ENCODE measurements at regions not wholly inside any gene's neighbourhood (a gene's known extent, or its start where the extent isn't known, plus 50 kb on each side); places are given as distances from the start of the nearest gene placed in this dataset.
A peak's percentile ranks its signal among the peaks of the same experiment; 100 is the strongest.

DNA sequence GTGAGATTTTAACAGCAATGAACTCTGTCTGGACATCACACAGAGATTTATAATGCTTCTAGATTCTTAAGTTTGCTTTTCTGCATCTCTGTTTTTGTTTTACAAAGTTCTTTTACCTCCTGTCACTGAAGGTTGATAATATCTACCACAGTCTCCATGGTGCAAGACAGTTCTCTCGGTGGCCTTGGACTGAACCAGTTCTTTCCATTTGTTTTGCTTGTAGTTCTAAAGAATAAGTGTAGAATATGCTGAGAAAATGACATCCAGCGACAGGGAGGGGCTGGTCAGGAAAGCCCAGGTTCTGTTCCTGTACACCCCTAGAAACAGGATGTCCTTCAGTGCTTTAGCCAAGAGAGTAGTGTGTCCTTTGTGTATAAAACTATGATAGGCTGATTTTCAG is 1079.5 kb upstream of the INTU start:
- no peak for DNase-seq

DNA sequence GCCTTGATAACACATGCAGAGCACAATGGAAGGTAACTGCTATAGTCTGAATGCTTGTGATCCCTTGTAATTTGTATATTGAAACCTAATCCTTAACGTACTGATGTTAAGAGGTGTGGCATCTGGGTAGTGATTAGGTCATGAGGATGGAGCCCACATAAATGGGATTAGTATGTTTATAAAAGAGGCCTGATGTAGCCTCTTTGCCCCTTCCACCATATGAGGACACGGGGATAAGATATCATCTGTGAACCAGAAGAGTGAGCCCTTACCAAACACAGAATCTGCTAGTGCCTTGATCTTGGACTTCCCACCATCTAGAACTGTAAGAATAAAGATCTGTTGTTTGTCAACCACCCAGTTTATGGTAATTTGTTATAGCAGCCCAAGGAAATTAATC is 1074.2 kb upstream of the INTU start:
- DNase-seq, result no peak

DNA sequence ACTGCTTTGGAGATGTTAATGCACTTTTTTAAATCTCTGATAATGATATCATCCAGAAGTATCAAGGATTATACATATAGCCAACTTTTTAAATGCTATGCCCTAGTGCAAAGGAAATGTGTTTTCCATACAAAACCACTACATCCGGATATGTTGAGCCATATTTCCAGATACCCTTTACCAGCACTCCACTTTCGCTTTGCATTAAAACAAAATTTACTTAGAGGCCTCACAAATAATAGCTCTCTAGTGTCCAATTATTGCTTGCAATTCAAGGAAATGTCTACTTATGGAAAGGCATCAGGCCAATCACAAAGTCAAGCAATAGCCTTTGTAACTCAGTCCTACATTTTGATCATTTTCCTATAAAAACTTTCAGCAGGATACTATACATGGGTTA is 1072.8 kb upstream of the INTU start:
- DNase-seq, result no peak

DNA sequence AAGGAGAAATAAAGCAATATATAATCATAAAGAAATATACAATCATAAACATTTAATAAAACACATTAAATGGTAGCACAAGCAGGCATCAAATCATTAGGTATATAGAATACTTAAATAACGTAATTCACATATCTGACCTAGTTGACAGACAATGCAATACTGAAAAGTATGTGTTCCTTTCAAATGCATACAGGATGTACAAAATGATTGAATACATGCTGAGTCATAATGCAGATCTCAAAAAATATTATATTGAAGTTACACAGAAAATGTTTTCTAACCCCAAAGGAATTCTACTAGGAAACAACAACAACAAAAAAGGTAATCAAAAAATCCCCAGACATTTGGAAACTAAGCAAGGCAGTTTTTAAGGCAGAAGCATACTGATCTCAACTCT is 1072.0 kb upstream of the INTU start:
- DNase-seq, result no peak

DNA sequence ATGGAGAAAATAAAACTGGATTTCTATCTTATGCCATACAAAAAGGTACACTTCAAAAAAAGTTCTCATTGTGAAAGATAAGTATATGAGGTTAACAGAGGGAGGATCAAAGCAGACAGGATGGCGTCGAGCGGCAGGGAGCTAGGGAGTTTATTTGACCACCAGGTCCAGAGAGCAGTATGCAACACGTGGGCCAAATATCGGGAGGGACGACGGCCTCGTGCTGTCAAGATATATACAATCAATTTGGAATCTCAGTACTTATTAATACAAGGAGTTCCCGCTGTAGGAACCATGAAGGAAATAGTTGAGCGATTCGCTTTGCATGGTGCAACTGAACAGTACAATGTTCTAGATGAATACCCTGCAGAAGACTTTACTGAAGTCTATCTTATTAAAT is 1069.4 kb upstream of the INTU start:
- no peak for DNase-seq

DNA sequence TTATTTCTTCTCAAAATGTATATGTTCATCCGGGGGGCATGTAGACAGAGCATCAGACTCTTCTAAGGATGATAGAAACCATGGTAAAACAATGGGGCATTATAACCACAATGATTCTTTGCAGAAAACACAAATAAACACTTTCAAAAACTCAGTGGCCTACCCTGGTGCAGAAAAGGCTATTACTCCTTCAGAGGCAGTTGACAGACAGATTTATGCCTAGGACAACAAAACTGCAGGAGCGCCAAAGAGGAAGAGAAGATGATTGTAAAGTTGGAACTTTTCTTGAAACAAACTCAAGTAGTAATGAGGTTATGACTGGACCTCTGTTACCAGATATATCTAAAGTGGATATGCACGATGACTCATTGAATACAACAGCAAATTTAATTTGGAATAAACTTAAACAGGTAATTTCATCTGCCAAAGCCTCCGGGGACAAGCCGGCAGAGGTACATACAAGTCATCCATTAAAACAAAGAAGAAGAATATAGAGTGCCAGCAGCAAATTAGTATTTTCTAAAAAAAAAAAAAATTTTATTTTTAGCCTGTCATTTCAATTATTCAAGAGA is 1068.4 kb upstream of the INTU start:
- DNase-seq, result no peak

DNA sequence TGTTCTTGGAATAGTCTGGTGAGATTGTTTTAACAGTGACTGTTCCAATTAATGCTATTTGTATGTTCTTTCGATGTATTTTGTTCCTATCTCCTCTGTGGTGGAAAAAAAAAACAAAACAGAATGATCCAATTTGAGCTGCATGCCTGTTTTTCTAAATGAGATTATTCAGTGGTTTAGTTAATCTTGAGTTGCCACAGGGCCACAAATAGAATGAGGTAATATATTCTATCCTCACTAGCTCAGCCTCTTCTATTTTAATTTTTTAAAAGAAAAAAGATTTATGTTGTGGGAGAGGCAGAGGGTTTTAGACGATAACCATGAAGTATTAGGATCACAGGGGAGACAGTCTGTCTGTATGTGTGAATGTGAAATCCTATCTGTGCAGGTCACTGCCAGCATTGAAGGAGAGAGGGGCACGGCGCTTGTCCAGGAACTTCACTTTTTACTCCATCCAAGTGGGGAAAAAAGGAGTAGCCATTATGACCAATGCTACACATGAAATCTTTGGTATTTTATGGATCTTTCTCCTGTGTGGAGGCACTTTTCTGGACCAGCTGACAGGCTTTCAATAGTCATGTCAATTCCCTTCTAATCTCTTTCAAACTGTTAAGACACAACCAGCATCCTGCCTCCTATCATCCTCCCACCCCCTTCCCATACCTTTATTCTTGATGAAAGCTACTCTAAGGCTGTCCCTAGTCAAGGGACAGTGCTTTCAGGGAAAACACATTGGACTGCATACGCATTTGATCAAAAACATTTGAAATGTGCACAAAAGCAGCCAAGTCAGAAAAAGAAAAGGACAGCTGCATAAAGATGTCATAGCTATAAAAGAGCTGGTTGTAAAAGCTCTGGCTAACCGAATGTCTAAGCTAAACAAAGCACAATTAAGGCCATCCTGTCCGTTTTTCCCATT is 1063.8 kb upstream of the INTU start:
- DNase-seq, result no peak

DNA sequence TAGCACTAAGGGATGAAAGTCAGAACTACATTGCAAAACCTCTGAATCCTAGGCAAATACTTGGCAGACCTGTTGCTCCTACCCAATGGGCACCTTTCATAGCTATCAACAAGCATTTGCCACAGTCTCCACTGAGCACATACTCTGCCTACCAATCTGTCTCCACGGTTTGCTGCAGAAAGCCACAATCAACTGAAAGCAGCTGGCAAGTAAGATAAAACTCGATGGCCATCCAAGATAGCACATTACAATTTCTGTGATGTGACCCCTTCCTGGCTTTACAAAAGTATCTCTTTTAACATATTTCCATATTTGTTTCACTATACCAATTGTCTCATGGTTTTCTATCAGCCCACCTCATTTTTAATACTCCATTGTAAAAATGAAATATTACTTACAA is 1060.5 kb upstream of the INTU start:
- DNase-seq, result no peak

DNA sequence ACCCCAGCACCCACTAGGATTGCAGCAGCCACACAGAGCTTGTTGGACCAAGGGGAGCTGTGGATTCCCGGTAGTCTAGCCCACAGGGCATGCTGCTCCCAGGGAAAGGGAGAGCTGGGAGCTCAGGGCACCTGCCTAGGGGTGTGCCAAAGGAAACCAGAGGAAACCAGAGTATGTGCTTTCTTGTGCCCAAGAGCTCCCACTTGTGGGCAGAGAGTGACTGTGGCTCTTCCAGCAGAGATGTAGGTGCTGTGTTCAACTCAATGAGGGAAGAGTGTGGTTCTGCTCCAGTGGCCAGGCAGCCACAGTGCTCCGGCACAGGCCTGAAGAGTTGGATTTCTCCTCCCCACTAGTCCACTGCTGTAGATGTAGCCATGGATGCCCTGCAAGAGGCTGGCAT is 1050.0 kb upstream of the INTU start:
- no peak for DNase-seq

DNA sequence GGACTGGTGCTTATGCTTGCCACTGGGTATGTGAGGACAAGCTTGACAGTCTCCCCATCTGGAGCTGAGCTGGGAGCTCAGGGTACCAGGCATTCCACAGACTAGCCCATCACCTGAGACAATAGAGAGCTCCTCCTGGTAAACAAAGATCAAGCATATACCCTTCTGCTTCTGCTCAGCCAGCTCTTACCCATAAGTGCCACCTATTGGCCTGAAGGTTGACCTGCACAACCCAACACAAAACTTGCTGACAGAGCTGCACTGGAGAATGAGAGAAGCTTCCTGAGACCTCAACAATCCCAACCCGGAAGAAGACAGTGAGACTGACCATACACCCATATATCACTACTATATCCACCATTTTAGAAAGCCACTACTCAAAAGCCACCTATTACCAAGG is 1049.2 kb upstream of the INTU start:
- no peak for DNase-seq

DNA sequence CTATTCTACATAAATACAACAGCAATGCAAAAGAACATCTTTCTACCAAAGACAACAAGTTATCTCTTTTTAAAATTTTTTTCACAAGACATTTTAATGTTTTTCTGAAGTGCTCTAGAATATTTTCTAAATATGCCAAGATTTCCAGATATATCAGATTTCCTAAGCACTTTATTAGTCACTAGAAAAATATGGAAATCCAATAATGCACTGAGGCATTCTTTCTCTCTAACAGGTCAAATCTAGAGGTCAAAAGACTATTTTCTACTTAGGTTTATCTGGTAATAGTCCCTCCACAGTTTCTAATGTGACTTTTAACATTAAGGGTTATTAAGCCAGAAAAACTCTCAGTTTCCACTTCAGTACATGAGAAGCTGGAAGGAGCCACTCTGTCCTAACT is 1041.2 kb upstream of the INTU start:
- DNase-seq, result no peak

DNA sequence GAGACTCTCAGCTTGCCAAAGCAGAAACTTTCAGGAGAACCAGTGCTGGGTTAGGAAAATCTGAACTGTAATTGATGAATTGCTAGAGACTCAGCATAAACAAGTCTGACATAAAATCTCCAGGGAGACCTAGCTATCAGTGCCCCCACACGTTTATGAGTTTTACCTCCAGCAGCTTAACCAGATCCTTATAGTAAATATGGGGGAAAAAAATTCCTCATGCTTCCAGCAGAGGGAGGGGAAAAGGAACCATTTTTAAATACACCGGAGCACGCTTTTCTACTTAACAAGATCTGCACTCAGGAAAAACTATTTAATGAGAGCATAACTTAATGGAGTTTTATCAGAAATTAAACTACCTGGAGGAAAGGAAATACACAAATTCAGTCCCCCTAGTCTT is 1040.7 kb upstream of the INTU start:
- DNase-seq, result no peak

DNA sequence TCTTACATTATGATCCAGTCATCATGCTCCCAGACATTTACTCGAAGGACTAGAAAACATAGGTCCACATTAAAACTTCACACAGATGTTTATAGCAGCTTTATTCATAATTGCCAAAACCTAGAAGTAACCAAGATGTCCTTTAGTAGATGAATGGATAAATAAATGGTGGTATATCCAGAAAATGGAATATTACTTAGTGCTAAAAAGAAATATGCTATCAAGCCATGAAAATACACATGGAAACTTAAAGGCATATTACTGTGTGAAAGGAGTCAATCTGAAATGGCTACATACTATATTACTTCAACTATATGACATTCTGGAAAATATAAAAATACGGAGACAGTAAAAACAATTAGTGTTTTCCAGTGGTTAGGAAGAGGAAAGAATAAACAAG is 1039.1 kb upstream of the INTU start:
- DNase-seq, result no peak

DNA sequence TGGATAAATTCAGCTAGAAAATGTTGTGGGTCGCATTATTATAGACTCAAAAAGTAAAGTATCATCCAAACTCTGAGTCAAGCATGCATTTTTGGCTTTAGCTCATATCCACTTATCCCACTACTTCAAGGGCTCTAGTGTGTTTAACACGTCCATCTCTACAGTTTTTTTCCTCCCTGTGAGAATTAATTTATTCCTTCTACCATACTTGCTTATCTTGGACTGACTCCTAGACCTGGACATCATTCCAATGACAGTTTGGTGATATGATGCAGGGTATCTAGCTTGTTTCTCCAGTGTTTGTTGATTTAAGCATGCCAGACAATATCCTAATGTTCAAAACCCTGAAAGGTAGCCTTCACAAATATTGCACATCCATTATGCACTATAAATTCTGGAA is 1037.1 kb upstream of the INTU start:
- no peak for DNase-seq

DNA sequence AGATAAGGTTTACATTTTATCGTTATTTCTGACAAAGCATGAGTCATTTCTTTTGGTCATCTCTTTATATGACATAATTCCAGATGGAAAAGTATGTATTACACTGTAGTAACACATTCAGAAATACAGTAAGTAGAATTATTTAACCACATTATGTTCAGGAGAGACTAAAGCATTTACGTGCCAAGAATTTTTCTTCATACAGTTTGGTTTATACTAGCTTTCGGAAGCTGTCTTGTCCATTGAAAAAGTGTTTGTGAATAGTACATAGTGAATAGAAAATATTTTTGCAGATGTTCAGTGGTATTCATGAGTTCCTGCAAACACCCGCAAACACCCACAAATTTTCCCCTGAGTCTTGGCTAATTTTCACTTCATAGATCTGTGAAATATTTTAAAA is 1033.0 kb upstream of the INTU start:
- no peak for DNase-seq

DNA sequence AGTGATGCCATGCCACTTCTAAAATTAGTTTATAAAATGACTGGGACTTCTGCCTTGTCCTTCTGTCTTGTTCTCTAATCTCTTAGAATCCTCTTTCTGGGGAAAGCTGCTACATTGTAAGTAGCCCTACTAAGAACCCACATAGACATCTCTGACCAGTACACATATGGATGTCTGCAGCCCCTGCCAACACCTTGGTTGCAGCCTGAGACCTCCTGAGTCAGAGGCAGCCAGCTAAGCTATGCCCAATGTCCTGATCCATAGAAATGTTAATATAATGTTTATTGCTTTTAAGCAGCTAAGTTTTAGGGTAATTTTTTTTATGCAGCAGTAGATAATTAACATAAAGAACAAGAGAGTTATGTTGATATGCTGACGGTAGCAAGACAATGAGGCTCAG is 1029.5 kb upstream of the INTU start:
- no peak for DNase-seq

DNA sequence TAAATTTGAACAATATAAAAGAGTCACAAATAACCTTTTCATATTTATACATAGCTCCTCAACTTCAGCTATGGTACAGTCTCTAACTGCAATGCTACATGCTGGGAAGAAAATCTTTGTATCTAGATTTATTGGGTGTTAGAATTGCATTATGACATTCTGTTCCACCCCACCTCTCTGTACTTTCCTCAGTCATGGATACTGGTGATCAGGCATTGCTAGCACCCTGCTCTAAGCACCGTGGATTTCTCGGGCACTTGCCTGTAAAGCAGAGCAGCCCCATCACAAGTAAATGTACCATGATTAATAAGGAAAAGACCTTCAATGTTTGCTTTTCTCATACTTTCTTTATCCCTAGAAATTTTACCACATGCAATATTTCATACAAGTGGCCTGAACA is 1028.9 kb upstream of the INTU start:
- DNase-seq, result no peak

DNA sequence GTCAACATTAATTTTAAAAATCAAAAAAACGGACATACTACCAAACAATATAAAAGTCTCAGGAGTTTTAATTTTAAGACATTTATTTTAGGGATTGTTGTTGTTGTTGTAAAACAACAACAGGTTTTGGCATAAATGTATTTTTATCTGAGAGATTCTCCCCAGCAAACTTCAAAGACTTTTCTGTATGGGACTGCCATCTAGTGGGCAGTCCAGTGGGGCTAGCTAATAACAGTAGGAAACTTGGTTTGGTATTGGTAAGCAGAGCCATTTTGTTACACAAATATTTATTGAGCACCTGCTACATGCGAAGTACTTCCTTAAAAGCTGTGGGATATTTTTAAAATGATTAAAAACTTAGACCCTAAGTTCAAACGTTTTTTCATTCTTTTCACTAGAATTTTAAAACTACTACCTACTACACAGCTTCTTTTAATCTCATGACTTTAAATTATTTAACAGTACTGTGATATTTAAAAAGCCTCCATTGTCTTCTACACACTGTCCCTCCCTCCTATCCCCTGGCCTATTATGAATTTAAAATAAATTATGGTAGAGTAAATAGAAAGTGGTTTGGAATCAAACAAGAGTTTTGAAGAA is 1028.4 kb upstream of the INTU start:
- DNase-seq, result peak; percentile 36 to 77

DNA sequence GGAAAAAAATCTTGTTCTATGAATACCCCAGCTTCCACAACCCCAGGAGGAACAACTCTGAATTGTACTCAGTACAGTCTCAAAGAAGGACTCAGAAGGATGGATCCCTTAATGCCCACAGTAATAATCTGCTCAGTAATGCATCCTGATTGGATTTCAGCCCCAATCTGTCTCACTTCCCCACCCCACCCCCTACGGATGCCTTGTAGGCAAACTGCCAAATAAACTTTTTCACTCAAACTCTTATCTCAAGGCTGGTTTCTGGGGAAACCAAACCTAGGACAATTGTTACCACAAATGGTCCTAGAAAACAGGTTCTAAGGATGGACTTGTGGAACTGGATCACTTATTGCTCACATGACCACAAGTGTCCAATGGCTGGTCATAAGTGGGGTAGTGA is 1021.8 kb upstream of the INTU start:
- DNase-seq, result no peak

DNA sequence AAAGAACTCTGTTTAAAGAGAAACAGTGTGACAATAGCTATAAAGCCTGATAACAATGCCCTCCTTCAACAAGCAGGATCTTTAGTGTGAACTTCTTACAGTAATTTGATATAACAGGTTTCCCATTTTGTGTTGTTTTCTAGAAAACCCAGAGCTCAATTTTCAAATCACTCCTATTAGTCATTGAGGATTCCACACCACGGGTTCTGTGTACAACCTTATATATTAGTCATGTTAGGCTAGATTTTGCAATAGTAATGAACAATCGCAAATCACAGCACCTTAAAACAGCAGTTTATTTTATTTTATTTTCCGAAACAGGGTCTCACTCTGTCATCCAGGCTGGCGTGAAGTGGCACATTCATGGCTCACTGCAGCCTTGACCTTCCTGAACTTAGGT is 1020.9 kb upstream of the INTU start:
- DNase-seq, result no peak

DNA sequence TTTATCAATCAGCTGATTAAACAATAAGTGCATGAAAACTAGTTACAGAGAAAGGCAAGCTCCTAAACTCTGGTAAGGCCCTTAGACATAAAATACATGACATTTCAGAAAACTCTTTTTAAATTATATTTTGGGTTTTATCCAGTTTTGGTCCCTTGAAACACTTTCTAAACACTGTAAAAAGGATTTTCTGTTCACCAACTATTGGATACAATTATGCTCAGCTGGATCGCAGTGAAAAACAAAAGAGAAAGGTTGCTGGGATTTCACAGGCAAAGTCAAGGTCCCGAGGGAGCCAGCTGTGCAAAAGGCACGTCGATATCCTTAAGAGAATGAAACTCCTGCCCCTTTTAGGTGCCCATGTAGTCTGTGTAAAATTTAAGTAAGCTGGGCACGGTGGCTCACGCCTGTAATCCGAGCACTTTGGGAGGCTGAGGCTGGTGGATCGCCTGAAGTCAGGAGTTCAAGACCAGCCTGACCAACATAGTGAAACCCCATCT is 1018.4 kb upstream of the INTU start:
- no peak for DNase-seq

DNA sequence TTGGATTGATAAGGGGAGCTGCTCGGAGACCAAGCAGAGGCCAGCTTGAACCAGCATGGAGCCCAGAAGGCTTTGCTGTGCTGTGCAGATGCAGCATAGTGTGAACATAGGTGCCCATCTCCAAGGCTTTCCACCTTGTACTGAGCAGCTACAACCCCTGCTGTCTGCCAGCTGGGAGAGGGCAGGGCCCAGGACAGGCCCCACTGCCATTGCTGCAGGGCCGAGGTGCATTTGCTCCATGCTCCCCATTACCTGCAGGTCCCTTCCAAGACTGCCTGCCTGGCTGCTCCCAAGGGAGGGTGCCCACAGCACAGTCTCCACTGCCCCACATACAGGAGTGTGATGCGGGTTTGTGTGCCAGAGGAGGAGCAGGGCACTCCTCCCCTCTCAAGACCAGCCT is 1016.0 kb upstream of the INTU start:
- DNase-seq, result no peak

DNA sequence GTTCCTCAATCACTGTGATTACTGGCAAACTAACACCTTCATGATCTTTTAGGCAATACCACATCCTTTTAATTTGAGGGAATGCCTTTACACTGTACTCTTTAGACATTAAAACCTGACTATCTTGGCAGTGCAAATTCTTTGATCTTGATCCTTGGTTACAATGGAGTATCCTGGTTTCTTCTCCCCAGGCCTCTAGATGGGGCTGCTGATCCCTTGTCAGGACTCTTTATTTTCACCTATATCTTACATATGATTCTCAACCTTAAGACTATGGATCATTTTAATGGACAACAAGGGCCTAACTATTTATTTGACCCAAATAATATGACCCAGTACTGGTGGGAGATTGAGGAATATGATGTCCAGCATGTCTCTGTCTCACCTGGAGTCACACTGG is 1005.5 kb upstream of the INTU start:
- peak in 1 of 2 experiments; percentile 12 for DNase-seq

DNA sequence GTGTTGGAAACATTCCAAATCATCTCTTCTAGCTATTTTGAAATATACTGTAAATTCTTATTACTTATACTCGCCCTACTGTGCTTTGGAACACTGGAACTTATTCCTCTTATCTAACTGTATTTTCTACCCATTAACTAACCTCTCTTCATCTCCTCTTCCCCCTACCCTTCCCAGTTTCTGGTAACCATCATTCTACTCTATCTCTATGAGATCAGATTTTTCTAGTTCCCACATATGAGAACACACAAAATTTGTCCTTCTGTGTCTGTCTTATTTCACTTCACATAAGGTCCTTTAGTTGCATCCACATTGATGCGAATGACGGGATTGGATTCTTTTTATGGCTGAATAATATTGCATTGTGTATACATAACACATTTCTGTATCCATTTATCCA is 1003.8 kb upstream of the INTU start:
- DNase-seq, result no peak

Data from NCI-H446 (cell line).